PC-9 (cell line): ENCODE measurements at regions not wholly inside any gene's neighbourhood (a gene's known extent, or its start where the extent isn't known, plus 50 kb on each side); places are given as distances from the start of the nearest gene placed in this dataset.
A peak's percentile ranks its signal among the peaks of the same experiment; 100 is the strongest.
"Not testable (repeated sequence)": the region's sequence is repeated elsewhere in the genome, so short reads cannot be mapped to it uniquely, and the experiment has no call there.

Experiments
- BruUV-seq: library from RNA; stranded (reverse); fragments of 400-500 nt; replicated peaks from 2 replicates; lab custom pipeline; 2021; lab: Mats Ljungman, UMichigan
- CTCF ChIA-PET: fragments of 300-600 bp; sonication (Branson Sonifier 250); formaldehyde crosslinking; loops from one replicate; lab custom pipeline; 2022; ENCODE audit warnings: antibody characterized with exemption; lab: Charles Lee
- POLR2A ChIA-PET: fragments of 300-600 bp; sonication (Branson Sonifier 250); formaldehyde crosslinking; loops from one replicate; lab custom pipeline; 2022; ENCODE audit warnings: antibody characterized with exemption; ENCODE audit not compliant: unreplicated experiment; lab: Charles Lee
- DNase-seq, 2 experiments: peaks; one replicate each; pipeline versions ENCODE4 v3.0.0 to v3.0.0-alpha.2; 2015 to 2022; ENCODE audit warnings: mixed read lengths in 1 of 2
- H2AFZ ChIP-seq: fragments of 200-600 bp; sonication (generic); 2 replicates; pipeline ENCODE4 v1.8.1; 2017; ENCODE audit warnings: antibody characterized with exemption
- H3F3A ChIP-seq: fragments of 200-600 bp; sonication (generic); 2 replicates; pipeline ENCODE4 v1.8.1; 2017; ENCODE audit warnings: antibody characterized with exemption, mild to moderate bottlenecking, low read depth; ENCODE audit not compliant: insufficient read depth
- H3K27ac ChIP-seq: fragments of 200-600 bp; sonication (generic); 2 replicates; pipeline ENCODE4 v1.6.1; 2016; ENCODE audit warnings: mixed run types
- H3K27me3 ChIP-seq: fragments of 200-600 bp; sonication (generic); 2 replicates; pipeline ENCODE4 v1.6.1; 2016; ENCODE audit warnings: low read depth, mixed run types; ENCODE audit not compliant: insufficient read depth
- H3K36me3 ChIP-seq: fragments of 200-600 bp; sonication (generic); 2 replicates; pipeline ENCODE4 v1.6.1; 2016; ENCODE audit warnings: low read depth, mixed run types
- H3K4me1 ChIP-seq: fragments of 200-600 bp; sonication (generic); replicated peaks from 2 replicates; pipeline ENCODE4 v1.6.1; 2016; ENCODE audit warnings: mixed run types; ENCODE audit not compliant: insufficient read depth
- H3K4me2 ChIP-seq: fragments of 200-600 bp; sonication (generic); 2 replicates; pipeline ENCODE4 v1.6.1; 2017; ENCODE audit warnings: mixed run types
- H3K4me3 ChIP-seq: fragments of 200-600 bp; sonication (generic); 2 replicates; pipeline ENCODE4 v1.6.1; 2016; ENCODE audit warnings: mixed run types
- H3K79me2 ChIP-seq: fragments of 200-600 bp; sonication (generic); 2 replicates; pipeline ENCODE4 v1.6.1; 2017; ENCODE audit warnings: low read depth, mixed run types
- H3K9me2 ChIP-seq: fragments of 200-600 bp; sonication (generic); 2 replicates; pipeline ENCODE4 v1.8.1; 2017; ENCODE audit warnings: mild to moderate bottlenecking; ENCODE audit not compliant: insufficient read depth
- H3K9me3 ChIP-seq: fragments of 200-600 bp; sonication (generic); 2 replicates; pipeline ENCODE4 v1.8.1; 2016; ENCODE audit warnings: low read depth; ENCODE audit not compliant: insufficient read depth
- H4K20me1 ChIP-seq: fragments of 200-600 bp; sonication (generic); 2 replicates; pipeline ENCODE4 v1.8.1; 2017; ENCODE audit not compliant: insufficient read depth
- EZH2 ChIP-seq: fragments of 200-600 bp; sonication (generic); IDR thresholded peaks from 2 replicates; pipeline ENCODE4 v1.8.0; 2017; ENCODE audit warnings: antibody characterized with exemption, low read depth
- intact Hi-C: fragments of 100-400 bp; cut with micrococcal nuclease; formaldehyde crosslinking; loops from one replicate; pipeline ENCODE4 v1.10.0; 2022; ENCODE audit not compliant: unreplicated experiment
- TF ChIP-seq, protein P1 (sequence below): fragments of 200-600 bp; sonication (generic); conservative IDR thresholded peaks from 2 replicates; pipeline ENCODE4 v1.6.1; 2017; ENCODE audit warnings: mixed run types, antibody characterized with exemption, mild to moderate bottlenecking, moderate library complexity

DNA sequence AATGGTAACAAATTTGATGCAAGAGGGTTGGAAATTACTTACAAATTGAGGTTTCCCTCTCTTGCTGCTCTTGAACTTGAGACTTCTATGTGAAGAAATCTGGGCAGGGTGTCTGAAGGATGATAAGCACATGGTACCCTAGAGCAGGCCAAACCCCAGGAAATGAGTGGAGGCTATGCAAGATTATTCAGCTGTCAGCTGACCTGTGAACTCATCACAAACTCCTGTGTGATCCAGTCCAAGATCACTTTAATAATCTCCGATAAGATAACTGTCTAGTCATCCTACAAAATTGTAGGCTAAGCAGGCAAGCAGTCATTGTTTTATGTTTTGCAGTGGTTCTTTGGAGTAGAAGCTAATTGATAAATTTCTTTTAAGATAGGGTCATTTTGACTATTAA lies 213.1 kb downstream of the BTBD3 start:
- CTCF ChIA-PET: no interaction called here

DNA sequence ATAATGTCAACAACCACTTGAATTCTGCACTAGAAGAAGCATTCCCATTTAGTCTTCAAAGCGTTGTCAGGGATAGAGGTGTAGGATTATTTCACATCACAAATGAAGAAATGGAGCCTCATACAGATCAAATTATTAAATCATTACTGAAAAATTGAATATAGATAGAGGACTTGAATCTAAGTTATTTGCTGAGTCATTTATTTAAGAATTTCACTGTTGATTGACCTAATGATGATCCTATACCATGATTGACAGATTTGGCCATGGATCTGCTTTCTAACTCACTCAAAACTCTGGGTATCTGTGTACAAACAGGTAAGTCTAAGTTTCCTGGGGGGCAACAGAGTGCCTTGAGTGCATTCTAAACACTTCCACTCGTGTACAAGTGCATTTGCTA lies 215.9 kb downstream of the BTBD3 start:
- TF ChIP-seq EZH2: no peak
- TF ChIP-seq, protein P1, sequence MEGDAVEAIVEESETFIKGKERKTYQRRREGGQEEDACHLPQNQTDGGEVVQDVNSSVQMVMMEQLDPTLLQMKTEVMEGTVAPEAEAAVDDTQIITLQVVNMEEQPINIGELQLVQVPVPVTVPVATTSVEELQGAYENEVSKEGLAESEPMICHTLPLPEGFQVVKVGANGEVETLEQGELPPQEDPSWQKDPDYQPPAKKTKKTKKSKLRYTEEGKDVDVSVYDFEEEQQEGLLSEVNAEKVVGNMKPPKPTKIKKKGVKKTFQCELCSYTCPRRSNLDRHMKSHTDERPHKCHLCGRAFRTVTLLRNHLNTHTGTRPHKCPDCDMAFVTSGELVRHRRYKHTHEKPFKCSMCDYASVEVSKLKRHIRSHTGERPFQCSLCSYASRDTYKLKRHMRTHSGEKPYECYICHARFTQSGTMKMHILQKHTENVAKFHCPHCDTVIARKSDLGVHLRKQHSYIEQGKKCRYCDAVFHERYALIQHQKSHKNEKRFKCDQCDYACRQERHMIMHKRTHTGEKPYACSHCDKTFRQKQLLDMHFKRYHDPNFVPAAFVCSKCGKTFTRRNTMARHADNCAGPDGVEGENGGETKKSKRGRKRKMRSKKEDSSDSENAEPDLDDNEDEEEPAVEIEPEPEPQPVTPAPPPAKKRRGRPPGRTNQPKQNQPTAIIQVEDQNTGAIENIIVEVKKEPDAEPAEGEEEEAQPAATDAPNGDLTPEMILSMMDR: no peak
- Histone ChIP-seq H2AFZ (peak overlapping the region; percentile 48; the same call in 1 of the 2 replicates), H3K9me3 (no peaks in the 10 kb centered on the region; the same call in 1 of the 2 replicates), H3K4me1 (no peaks in the 10 kb centered on the region), H3K27ac (no peak overlapping the region), H3K4me2 (no peak overlapping the region), H3K36me3 (no peaks in the 10 kb centered on the region), H3K4me3 (no peak overlapping the region), H3F3A (no peaks in the 10 kb centered on the region), H3K27me3 (no peaks in the 10 kb centered on the region), H4K20me1 (no peaks in the 10 kb centered on the region), H3K79me2 (no peaks in the 10 kb centered on the region), H3K9me2 (no peaks in the 10 kb centered on the region)
- no peak for DNase-seq
- ChIA-PET POLR2A (no interaction called here), CTCF (no interaction called here)
- intact Hi-C loops: no loop called here
- BruUV-seq: no TSS peak

More for the DNA sequence above, 213.1 kb downstream of the BTBD3 start:
- Histone ChIP-seq H4K20me1 (no peaks in the 10 kb centered on the region), H3K4me1 (no peaks in the 10 kb centered on the region), H3K9me3 (no peaks in the 10 kb centered on the region; the same call in 1 of the 2 replicates), H3K4me2 (no peak overlapping the region), H2AFZ (no peak overlapping the region), H3K9me2 (no peaks in the 10 kb centered on the region), H3K4me3 (no peak overlapping the region), H3K36me3 (no peaks in the 10 kb centered on the region), H3F3A (no peaks in the 10 kb centered on the region), H3K79me2 (no peaks in the 10 kb centered on the region), H3K27me3 (no peaks in the 10 kb centered on the region), H3K27ac (no peak overlapping the region)
- intact Hi-C loops: no loop called here
- no peak for DNase-seq
- no peak for TF ChIP-seq EZH2
- TF ChIP-seq, protein P1: no peak
- POLR2A ChIA-PET: interaction anchor here (0.6 kb wide), 1 partner anchor 26 kb away, joined by 3 read pairs; no protein-coding TSS in a partner anchor
- no TSS peak for BruUV-seq

DNA sequence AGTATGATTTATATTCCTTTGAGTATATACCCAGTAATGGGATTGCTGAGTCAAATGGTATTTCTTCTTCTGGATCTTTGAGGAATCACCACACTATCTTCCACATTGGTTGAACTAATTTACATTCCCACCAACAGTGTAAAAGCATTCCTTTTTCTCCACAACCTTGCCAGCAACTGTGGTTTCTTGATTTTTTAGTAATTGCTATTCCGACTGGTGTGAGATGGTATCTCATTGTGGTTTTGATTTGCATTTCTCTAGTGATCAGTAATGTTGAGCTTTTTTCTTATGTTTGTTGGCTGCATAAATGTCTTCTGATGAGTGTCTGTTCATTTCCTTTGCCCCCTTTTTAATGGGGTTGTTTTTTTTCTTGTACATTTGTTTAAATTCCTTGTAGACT lies 228.3 kb downstream of the BTBD3 start:
- BruUV-seq, POLR2A ChIA-PET, intact Hi-C loops: not testable (repeated sequence)

DNA sequence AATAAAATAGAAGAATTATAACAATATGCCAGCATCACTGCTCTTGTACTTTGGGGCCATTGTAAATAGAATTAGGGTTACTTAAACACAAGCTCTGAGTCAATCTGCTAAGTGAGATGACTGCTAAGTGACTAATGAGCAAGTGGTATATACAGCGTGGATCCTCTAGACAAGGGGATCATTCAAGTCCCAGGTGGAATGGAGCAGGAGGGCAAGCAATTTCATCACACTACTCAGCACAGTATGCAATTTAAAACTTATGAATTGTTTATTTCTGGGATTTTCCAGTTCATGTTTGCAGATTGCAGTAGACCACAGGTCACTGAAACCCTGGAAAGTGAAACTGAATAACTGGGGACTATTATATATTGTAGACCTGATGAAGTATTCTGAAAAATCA lies 235.3 kb downstream of the BTBD3 start:
- Histone ChIP-seq H3K27ac (no peak overlapping the region), H3K4me2 (peak overlapping the region; percentile 40), H3K9me2 (no peaks in the 10 kb centered on the region), H3K79me2 (no peaks in the 10 kb centered on the region), H3K27me3 (no peaks in the 10 kb centered on the region), H3F3A (no peaks in the 10 kb centered on the region), H4K20me1 (no peaks in the 10 kb centered on the region), H2AFZ (no peak overlapping the region), H3K4me1 (0 out of 2 replicates have a peak, but pooled peaks cover 6% of the 10 kb centered on the region), H3K9me3 (no peaks in the 10 kb centered on the region), H3K4me3 (no peak overlapping the region), H3K36me3 (no peaks in the 10 kb centered on the region)
- CTCF ChIA-PET: no interaction called here
- intact Hi-C loops: no loop called here
- TF ChIP-seq EZH2: no peak
- TF ChIP-seq, protein P1: no peak
- peak in 1 of 2 experiments; percentile 44 for DNase-seq
- BruUV-seq: no TSS peak
- POLR2A ChIA-PET: no interaction called here

More for the DNA sequence above, 228.3 kb downstream of the BTBD3 start:
- H3K4me2 ChIP-seq, CTCF ChIA-PET, H3K79me2 ChIP-seq, H3F3A ChIP-seq, H3K27ac ChIP-seq, H3K9me2 ChIP-seq, H3K4me1 ChIP-seq, H3K9me3 ChIP-seq, H3K4me3 ChIP-seq, H4K20me1 ChIP-seq, H3K36me3 ChIP-seq, DNase-seq, H2AFZ ChIP-seq, H3K27me3 ChIP-seq: not testable (repeated sequence)
